ENCODE measurements at regions not wholly inside any gene's neighbourhood (a gene's known extent, or its start where the extent isn't known, plus 50 kb on each side); places are given as distances from the start of the nearest gene placed in this dataset.

- Histone ChIP-seq H3K79me1 (replicated peaks; ENCODE audit: low read length, poor library complexity, severe bottlenecking) (no peaks in the 10 kb centered on the region), H4K8ac (ENCODE audit: low read length) (no peak overlapping the region), H3K4ac (ENCODE audit: low read depth in 1 of 2, low read length in 2 of 2) (no peak overlapping the region), H3K27ac (ENCODE audit: low read length, poor library complexity, severe bottlenecking) (no peak overlapping the region), H2BK5ac (ENCODE audit: low read depth, low read length, poor library complexity, severe bottlenecking) (no peak overlapping the region), H3K18ac (ENCODE audit: low read depth in 1 of 2, low read length in 2 of 2) (no peak overlapping the region), H3K4me1 (ENCODE audit: control insufficient read depth, insufficient read depth, low read depth, low read length) (no peaks in the 10 kb centered on the region), H2AFZ (ENCODE audit: low read depth, low read length) (no peak overlapping the region), H3K4me2 (ENCODE audit: low read length, poor library complexity, severe bottlenecking) (no peak overlapping the region), H3K4me3 (ENCODE audit: insufficient read depth in 1 of 2, low read depth in 1 of 2, low read length in 2 of 2) (no peak overlapping the region), H3K23ac (ENCODE audit: low read length in 2 of 2) (no peak overlapping the region), H3K9me3 (ENCODE audit: control insufficient read depth, low read length) (no peaks in the 10 kb centered on the region), H3K36me3 (ENCODE audit: control insufficient read depth in 1 of 2, insufficient read depth in 2 of 2, low read depth in 1 of 2, low read length in 2 of 2) (no peaks in the 10 kb centered on the region), H3K9ac (ENCODE audit: low read length) (no peak overlapping the region), H2BK120ac (ENCODE audit: low read depth, low read length) (no peak overlapping the region), H2BK12ac (ENCODE audit: low read length in 2 of 2) (peak overlapping the region in 1 of 2 experiments; percentile 25), H4K91ac (ENCODE audit: low read length) (no peak overlapping the region), H3K27me3 (ENCODE audit: control insufficient read depth in 1 of 2, insufficient read depth in 1 of 2, low read length in 2 of 2) (no peaks in the 10 kb centered on the region), H2AK5ac (ENCODE audit: low read length, severe bottlenecking) (no peak overlapping the region), H2BK15ac (ENCODE audit: low read depth, poor library complexity, severe bottlenecking) (no peak overlapping the region), H3K14ac (ENCODE audit: low read length in 2 of 2) (no peak overlapping the region)
- DNase-seq = no peak
- WGBS = 80% methylated on average over 4 of the region's 4 CpGs
Observed at GRCh38 chr9:29659736-29660135, 2086.5 kb upstream of the C9orf72 start.

- Histone ChIP-seq H3K18ac (ENCODE audit: low read depth in 1 of 2, low read length in 2 of 2) (no peak overlapping the region), H2AFZ (ENCODE audit: low read depth, low read length) (no peak overlapping the region), H3K79me1 (replicated peaks; ENCODE audit: low read length, poor library complexity, severe bottlenecking) (no peaks in the 10 kb centered on the region), H2BK15ac (ENCODE audit: low read depth, poor library complexity, severe bottlenecking) (no peak overlapping the region), H3K27me3 (ENCODE audit: control insufficient read depth in 1 of 2, insufficient read depth in 1 of 2, low read length in 2 of 2) (no peaks in the 10 kb centered on the region), H3K36me3 (ENCODE audit: control insufficient read depth in 1 of 2, insufficient read depth in 2 of 2, low read depth in 1 of 2, low read length in 2 of 2) (no peaks in the 10 kb centered on the region), H2AK5ac (ENCODE audit: low read length, severe bottlenecking) (no peak overlapping the region), H3K4me2 (ENCODE audit: low read length, poor library complexity, severe bottlenecking) (no peak overlapping the region), H3K9me3 (ENCODE audit: control insufficient read depth, low read length) (no peaks in the 10 kb centered on the region), H3K4ac (ENCODE audit: low read depth in 1 of 2, low read length in 2 of 2) (no peak overlapping the region), H3K9ac (ENCODE audit: low read length) (no peak overlapping the region), H3K4me3 (ENCODE audit: insufficient read depth in 1 of 2, low read depth in 1 of 2, low read length in 2 of 2) (no peak overlapping the region), H2BK12ac (ENCODE audit: low read length in 2 of 2) (no peak overlapping the region), H2BK5ac (ENCODE audit: low read depth, low read length, poor library complexity, severe bottlenecking) (no peak overlapping the region), H3K27ac (ENCODE audit: low read length, poor library complexity, severe bottlenecking) (no peak overlapping the region), H4K91ac (ENCODE audit: low read length) (no peak overlapping the region), H3K23ac (ENCODE audit: low read length in 2 of 2) (no peak overlapping the region), H3K4me1 (ENCODE audit: control insufficient read depth, insufficient read depth, low read depth, low read length) (no peaks in the 10 kb centered on the region), H4K8ac (ENCODE audit: low read length) (no peak overlapping the region), H3K14ac (ENCODE audit: low read length in 2 of 2) (no peak overlapping the region), H2BK120ac (ENCODE audit: low read depth, low read length) (no peak overlapping the region)
- WGBS = no CpG with 5 or more reads among the region's 1 CpG
- DNase-seq = peak; percentile 71
Observed at GRCh38 chr9:29668732-29669131, 2095.5 kb upstream of the C9orf72 start.

DNA sequence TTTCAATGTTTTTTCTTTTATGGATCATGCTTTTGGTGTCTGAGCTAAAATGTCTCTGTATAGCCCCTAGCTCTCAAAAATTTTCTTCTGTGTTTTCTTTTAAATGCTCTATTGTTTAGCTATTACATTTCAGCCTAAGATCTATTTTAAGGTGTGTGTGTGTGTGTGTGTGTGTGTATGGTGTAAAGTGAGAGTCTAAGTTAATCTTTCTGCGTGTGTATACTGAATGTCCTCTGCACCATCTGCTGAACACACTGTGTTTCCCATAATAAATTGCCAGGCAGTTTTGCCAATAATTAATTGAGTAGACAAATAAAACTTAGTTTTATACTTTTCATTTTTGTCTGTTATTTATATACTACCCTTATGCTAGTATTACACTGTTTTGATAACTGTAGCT, 2096.3 kb upstream of the C9orf72 start:
- Histone ChIP-seq H3K4me3 (ENCODE audit: insufficient read depth in 1 of 2, low read depth in 1 of 2, low read length in 2 of 2) (no peak overlapping the region), H2BK12ac (ENCODE audit: low read length in 2 of 2) (no peak overlapping the region), H3K4ac (ENCODE audit: low read depth in 1 of 2, low read length in 2 of 2) (no peak overlapping the region), H3K9ac (ENCODE audit: low read length) (no peak overlapping the region), H3K9me3 (ENCODE audit: control insufficient read depth, low read length) (no peaks in the 10 kb centered on the region), H3K27me3 (ENCODE audit: control insufficient read depth in 1 of 2, insufficient read depth in 1 of 2, low read length in 2 of 2) (no peaks in the 10 kb centered on the region), H2BK5ac (ENCODE audit: low read depth, low read length, poor library complexity, severe bottlenecking) (no peak overlapping the region), H2AFZ (ENCODE audit: low read depth, low read length) (no peak overlapping the region), H3K4me1 (ENCODE audit: control insufficient read depth, insufficient read depth, low read depth, low read length) (no peaks in the 10 kb centered on the region), H3K27ac (ENCODE audit: low read length, poor library complexity, severe bottlenecking) (no peak overlapping the region), H3K23ac (ENCODE audit: low read length in 2 of 2) (no peak overlapping the region), H2AK5ac (ENCODE audit: low read length, severe bottlenecking) (no peak overlapping the region), H4K8ac (ENCODE audit: low read length) (no peak overlapping the region), H3K36me3 (ENCODE audit: control insufficient read depth in 1 of 2, insufficient read depth in 2 of 2, low read depth in 1 of 2, low read length in 2 of 2) (no peaks in the 10 kb centered on the region), H3K18ac (ENCODE audit: low read depth in 1 of 2, low read length in 2 of 2) (no peak overlapping the region), H2BK120ac (ENCODE audit: low read depth, low read length) (no peak overlapping the region), H3K4me2 (ENCODE audit: low read length, poor library complexity, severe bottlenecking) (no peak overlapping the region), H4K91ac (ENCODE audit: low read length) (no peak overlapping the region), H3K14ac (ENCODE audit: low read length in 2 of 2) (no peak overlapping the region), H3K79me1 (replicated peaks; ENCODE audit: low read length, poor library complexity, severe bottlenecking) (no peaks in the 10 kb centered on the region), H2BK15ac (ENCODE audit: low read depth, poor library complexity, severe bottlenecking) (no peak overlapping the region)
- 67% methylated on average over 1 of the region's 1 CpG for WGBS
- DNase-seq = no peak

- Histone ChIP-seq H3K27me3 (ENCODE audit: control insufficient read depth in 1 of 2, insufficient read depth in 1 of 2, low read length in 2 of 2) (no peaks in the 10 kb centered on the region), H2BK12ac (ENCODE audit: low read length in 2 of 2) (no peak overlapping the region), H3K27ac (ENCODE audit: low read length, poor library complexity, severe bottlenecking) (no peak overlapping the region), H2BK15ac (ENCODE audit: low read depth, poor library complexity, severe bottlenecking) (no peak overlapping the region), H4K8ac (ENCODE audit: low read length) (no peak overlapping the region), H3K9me3 (ENCODE audit: control insufficient read depth, low read length) (no peaks in the 10 kb centered on the region), H3K4me3 (ENCODE audit: insufficient read depth in 1 of 2, low read depth in 1 of 2, low read length in 2 of 2) (no peak overlapping the region), H3K4me1 (ENCODE audit: control insufficient read depth, insufficient read depth, low read depth, low read length) (no peaks in the 10 kb centered on the region), H3K4me2 (ENCODE audit: low read length, poor library complexity, severe bottlenecking) (no peak overlapping the region), H4K91ac (ENCODE audit: low read length) (no peak overlapping the region), H3K23ac (ENCODE audit: low read length in 2 of 2) (no peak overlapping the region), H2AK5ac (ENCODE audit: low read length, severe bottlenecking) (no peak overlapping the region), H3K14ac (ENCODE audit: low read length in 2 of 2) (no peak overlapping the region), H2AFZ (ENCODE audit: low read depth, low read length) (no peak overlapping the region), H3K36me3 (ENCODE audit: control insufficient read depth in 1 of 2, insufficient read depth in 2 of 2, low read depth in 1 of 2, low read length in 2 of 2) (no peaks in the 10 kb centered on the region), H3K4ac (ENCODE audit: low read depth in 1 of 2, low read length in 2 of 2) (no peak overlapping the region), H2BK120ac (ENCODE audit: low read depth, low read length) (no peak overlapping the region), H2BK5ac (ENCODE audit: low read depth, low read length, poor library complexity, severe bottlenecking) (no peak overlapping the region), H3K9ac (ENCODE audit: low read length) (no peak overlapping the region), H3K79me1 (replicated peaks; ENCODE audit: low read length, poor library complexity, severe bottlenecking) (no peaks in the 10 kb centered on the region), H3K18ac (ENCODE audit: low read depth in 1 of 2, low read length in 2 of 2) (no peak overlapping the region)
- DNase-seq = no peak
Observed at GRCh38 chr9:29685531-29685930, 2112.2 kb upstream of the C9orf72 start.
